ENCODE measurements at regions not wholly inside any gene's neighbourhood (a gene's known extent, or its start where the extent isn't known, plus 50 kb on each side); places are given as distances from the start of the nearest gene placed in this dataset.
A peak's percentile ranks its signal among the peaks of the same experiment; 100 is the strongest.

GRCh38 chrX:39161611-39162255 lies 360.5 kb downstream of the MID1IP1 start:
- intact Hi-C loops (cut with micrococcal nuclease), result loop anchor here (1.0 to 2.0 kb wide), 2 partner anchors 81 to 284 kb away; no protein-coding TSS in a partner anchor
- Mint-ChIP-seq H3K4me3 (peak overlapping the region in 3 of 8 donors; percentile 29 to 62 (median 60)), H3K36me3 (no peaks in the 10 kb centered on the region)

GRCh38 chrX:39162322-39162735 lies 361.1 kb downstream of the MID1IP1 start:
- H3K9me3 Mint-ChIP-seq, result peaks cover 0 to 2% (median 0%) of the 10 kb centered on the region in 8 donors
- H3K4me3 Mint-ChIP-seq, result peak overlapping the region in 5 of 8 donors; percentile 41 to 73 (median 62)
- H3K36me3 Mint-ChIP-seq, result no peaks in the 10 kb centered on the region
- Histone ChIP-seq H3K9me3 (ENCODE audit: control insufficient read depth in 1 of 2, low read length in 2 of 2) (no peaks in the 10 kb centered on the region), H3K36me3 (ENCODE audit: insufficient read depth, low read length) (no peaks in the 10 kb centered on the region), H3K27ac (ENCODE audit: low read depth, low read length) (no peak overlapping the region), H3K4me1 (ENCODE audit: insufficient read depth, low read length) (peaks cover under 1% of the 10 kb centered on the region), H3K27me3 (ENCODE audit: insufficient read depth, low read length) (no peaks in the 10 kb centered on the region), H3K4me3 (ENCODE audit: low read length in 2 of 2) (no peak overlapping the region)
- peak overlapping the region in 1 of 7 donors; percentile 63 for H3K27ac Mint-ChIP-seq
- ChIA-PET POLR2A (ENCODE audit: partially characterized antibody) (interaction anchor here (1.3 kb wide), 1 partner anchor 13 kb away, joined by 3 read pairs; no protein-coding TSS in a partner anchor), CTCF (ENCODE audit: partially characterized antibody) (interaction anchor here (2.9 kb wide), 1 partner anchor 80 kb away, joined by 15 read pairs; no protein-coding TSS in a partner anchor)
- H3K4me1 Mint-ChIP-seq, result peaks cover 4 to 10% (median 6%) of the 10 kb centered on the region in 4 donors
- peaks cover 2 to 4% of the 10 kb centered on the region in 2 donors for H3K27me3 Mint-ChIP-seq
- intact Hi-C loops (cut with micrococcal nuclease), result loop anchor here (1.0 to 2.0 kb wide), 2 partner anchors 80 to 283 kb away; no protein-coding TSS in a partner anchor
- DNase-seq, result peak; percentile 13 to 42 (median 29)

More at GRCh38 chrX:39161611-39162255, 360.5 kb downstream of the MID1IP1 start:
- H3K36me3 ChIP-seq (ENCODE audit: insufficient read depth, low read length), result no peaks in the 10 kb centered on the region
- Mint-ChIP-seq H3K27me3 (peaks cover 2 to 4% of the 10 kb centered on the region in 2 donors), H3K9me3 (peaks cover 0 to 2% (median 0%) of the 10 kb centered on the region in 8 donors), H3K27ac (no peak overlapping the region), H3K4me1 (peaks cover 4 to 10% (median 5%) of the 10 kb centered on the region in 4 donors)
- ChIA-PET POLR2A (ENCODE audit: partially characterized antibody) (interaction anchor here (1.3 kb wide), 1 partner anchor 13 kb away, joined by 3 read pairs; no protein-coding TSS in a partner anchor), CTCF (ENCODE audit: partially characterized antibody) (interaction anchor here (2.9 kb wide), 1 partner anchor 80 kb away, joined by 15 read pairs; no protein-coding TSS in a partner anchor)
- no peak overlapping the region for H3K27ac ChIP-seq (ENCODE audit: low read depth, low read length)
- H3K4me1 ChIP-seq (ENCODE audit: insufficient read depth, low read length), result no peaks in the 10 kb centered on the region
- H3K27me3 ChIP-seq (ENCODE audit: insufficient read depth, low read length), result no peaks in the 10 kb centered on the region
- H3K4me3 ChIP-seq (ENCODE audit: low read length in 2 of 2), result no peak overlapping the region
- no peaks in the 10 kb centered on the region for H3K9me3 ChIP-seq (ENCODE audit: control insufficient read depth in 1 of 2, low read length in 2 of 2)
- no peak for DNase-seq

DNA sequence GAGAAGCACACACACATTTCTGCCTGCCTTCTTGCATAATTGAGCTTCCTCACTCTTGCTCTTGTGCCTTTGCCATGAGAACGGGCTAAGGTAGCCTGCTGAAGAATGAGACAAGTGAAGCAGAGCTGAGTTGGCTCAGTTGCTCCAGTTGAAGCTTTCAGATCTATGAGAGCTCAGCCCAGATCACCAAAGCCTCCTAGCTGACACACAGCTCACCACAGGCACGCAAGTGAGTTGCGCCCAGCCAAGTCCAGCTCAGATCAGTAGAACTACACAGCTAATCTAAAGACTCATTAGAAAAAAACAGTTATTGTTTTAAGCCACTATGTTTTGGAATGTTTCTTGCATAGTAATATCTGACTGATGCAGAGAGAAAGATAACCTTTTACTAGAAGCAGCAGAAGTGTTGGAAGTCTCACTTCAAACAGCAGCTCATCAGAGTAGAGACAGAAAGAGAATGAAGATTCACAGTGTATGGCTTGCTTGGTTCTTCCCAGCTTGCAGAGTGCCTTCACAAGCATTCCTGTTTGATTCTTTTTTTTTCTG lies 362.4 kb downstream of the MID1IP1 start:
- no peak for DNase-seq
- peaks cover 8% of the 10 kb centered on the region for H3K4me1 ChIP-seq (ENCODE audit: insufficient read depth, low read length)
- POLR2A ChIA-PET (ENCODE audit: partially characterized antibody), result interaction anchor here (1.3 kb wide), 1 partner anchor 360 kb away, joined by 4 read pairs; no protein-coding TSS in a partner anchor
- Mint-ChIP-seq H3K27ac (no peak overlapping the region), H3K4me1 (peaks cover 5 to 16% (median 9%) of the 10 kb centered on the region in 4 donors), H3K27me3 (peaks cover 2 to 4% of the 10 kb centered on the region in 2 donors), H3K36me3 (no peaks in the 10 kb centered on the region), H3K9me3 (peaks cover 0 to 2% (median 0%) of the 10 kb centered on the region in 8 donors), H3K4me3 (no peak overlapping the region)
- H3K36me3 ChIP-seq (ENCODE audit: insufficient read depth, low read length), result no peaks in the 10 kb centered on the region
- H3K27me3 ChIP-seq (ENCODE audit: insufficient read depth, low read length), result no peaks in the 10 kb centered on the region
- H3K27ac ChIP-seq (ENCODE audit: low read depth, low read length), result no peak overlapping the region
- H3K4me3 ChIP-seq (ENCODE audit: low read length in 2 of 2), result no peak overlapping the region
- intact Hi-C loops (cut with micrococcal nuclease), result loop anchor here (2.0 kb wide), 1 partner anchor 79 kb away; no protein-coding TSS in a partner anchor
- CTCF ChIA-PET (ENCODE audit: partially characterized antibody), result interaction anchor here (1.2 to 2.9 kb wide), 4 partner anchors 14 to 79 kb away, joined by 3 to 15 read pairs (median 6); no protein-coding TSS in a partner anchor
- H3K9me3 ChIP-seq (ENCODE audit: control insufficient read depth in 1 of 2, low read length in 2 of 2), result no peaks in the 10 kb centered on the region

DNA sequence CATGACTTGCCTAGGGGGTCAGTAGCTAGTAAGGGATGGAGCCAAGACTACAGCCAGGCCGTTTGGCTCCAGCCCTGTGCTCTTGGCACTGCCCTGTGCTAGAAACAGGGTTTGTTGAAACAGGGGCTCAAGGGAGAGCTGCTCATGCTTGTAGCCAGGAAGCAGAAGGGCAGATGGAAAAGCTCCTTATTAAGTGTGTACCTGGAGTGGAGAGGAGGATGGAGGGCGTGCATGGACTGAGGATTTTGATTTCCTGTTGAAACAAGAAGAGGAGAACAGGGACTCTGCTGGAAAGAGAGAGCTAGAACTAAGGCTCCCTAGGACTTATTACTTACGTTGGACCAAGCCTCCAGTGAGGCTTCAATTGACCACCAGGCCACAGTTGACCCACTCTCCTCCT lies 363.0 kb downstream of the MID1IP1 start:
- peaks cover 5 to 16% (median 9%) of the 10 kb centered on the region in 4 donors for H3K4me1 Mint-ChIP-seq
- H3K9me3 ChIP-seq (ENCODE audit: control insufficient read depth in 1 of 2, low read length in 2 of 2), result no peaks in the 10 kb centered on the region
- peaks cover 8% of the 10 kb centered on the region for H3K4me1 ChIP-seq (ENCODE audit: insufficient read depth, low read length)
- no peaks in the 10 kb centered on the region for H3K36me3 Mint-ChIP-seq
- H3K36me3 ChIP-seq (ENCODE audit: insufficient read depth, low read length), result no peaks in the 10 kb centered on the region
- DNase-seq, result no peak
- H3K4me3 ChIP-seq (ENCODE audit: low read length in 2 of 2), result no peak overlapping the region
- peaks cover 0 to 2% (median 0%) of the 10 kb centered on the region in 8 donors for H3K9me3 Mint-ChIP-seq
- ChIA-PET POLR2A (ENCODE audit: partially characterized antibody) (no interaction called here), CTCF (ENCODE audit: partially characterized antibody) (interaction anchor here (1.2 to 2.9 kb wide), 3 partner anchors 14 to 78 kb away, joined by 5 to 15 read pairs (median 6); no protein-coding TSS in a partner anchor)
- intact Hi-C loops (cut with micrococcal nuclease), result no loop called here
- no peaks in the 10 kb centered on the region for H3K27me3 ChIP-seq (ENCODE audit: insufficient read depth, low read length)
- no peak overlapping the region for H3K4me3 Mint-ChIP-seq
- no peak overlapping the region for H3K27ac Mint-ChIP-seq
- no peak overlapping the region for H3K27ac ChIP-seq (ENCODE audit: low read depth, low read length)
- H3K27me3 Mint-ChIP-seq, result peaks cover 2 to 4% of the 10 kb centered on the region in 2 donors

DNA sequence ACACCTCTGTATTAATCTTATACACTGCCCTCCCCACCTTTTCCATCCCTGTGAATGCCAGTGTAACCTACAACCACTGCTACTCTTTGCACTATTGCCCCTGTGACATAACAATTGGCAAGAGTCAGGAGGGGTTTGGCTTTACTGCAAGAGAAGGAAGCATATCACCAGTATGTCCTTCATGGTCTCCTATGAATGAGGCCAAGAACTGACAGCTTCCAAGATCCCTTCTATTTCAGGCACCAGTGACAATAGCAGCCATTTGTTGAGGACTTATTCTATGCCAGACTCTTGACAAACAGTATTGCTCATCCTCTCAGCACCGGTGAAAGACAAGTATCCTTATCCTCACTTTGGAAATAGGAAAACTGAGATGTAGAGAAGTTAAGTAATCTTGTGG lies 363.9 kb downstream of the MID1IP1 start:
- peaks cover 5 to 16% (median 9%) of the 10 kb centered on the region in 4 donors for H3K4me1 Mint-ChIP-seq

DNA sequence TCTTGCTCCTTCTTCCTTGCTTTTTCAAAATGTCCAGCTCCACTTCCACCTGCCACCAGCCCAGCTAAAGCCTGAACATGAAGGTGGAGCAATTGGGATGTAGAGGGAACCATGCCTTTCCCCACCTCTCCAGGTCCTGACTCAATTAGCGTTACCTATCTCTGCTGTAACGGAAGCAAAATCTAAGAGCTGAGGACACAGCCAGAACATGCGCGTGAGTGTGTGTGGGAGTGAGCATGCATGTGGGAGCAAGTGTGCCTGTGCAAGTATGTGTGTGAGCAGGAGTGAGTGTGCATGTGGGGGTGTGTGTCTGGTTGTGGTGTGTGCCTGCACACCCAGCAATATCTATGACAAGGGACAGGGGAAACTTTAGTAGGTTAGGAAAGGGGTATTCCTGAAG lies 364.5 kb downstream of the MID1IP1 start:
- POLR2A ChIA-PET (ENCODE audit: partially characterized antibody), result no interaction called here

More for the DNA sequence above, 363.9 kb downstream of the MID1IP1 start:
- H3K9me3 ChIP-seq (ENCODE audit: control insufficient read depth in 1 of 2, low read length in 2 of 2), result no peaks in the 10 kb centered on the region
- H3K27me3 ChIP-seq (ENCODE audit: insufficient read depth, low read length), result no peaks in the 10 kb centered on the region
- H3K9me3 Mint-ChIP-seq, result peaks cover 0 to 2% (median 0%) of the 10 kb centered on the region in 8 donors
- peaks cover 2 to 4% of the 10 kb centered on the region in 2 donors for H3K27me3 Mint-ChIP-seq
- no peak overlapping the region for H3K27ac ChIP-seq (ENCODE audit: low read depth, low read length)
- H3K27ac Mint-ChIP-seq, result no peak overlapping the region
- intact Hi-C loops (cut with micrococcal nuclease), result no loop called here
- H3K4me1 ChIP-seq (ENCODE audit: insufficient read depth, low read length), result peaks cover 8% of the 10 kb centered on the region
- ChIA-PET CTCF (ENCODE audit: partially characterized antibody) (interaction anchor here (1.3 kb wide), 1 partner anchor 13 kb away, joined by 3 read pairs; no protein-coding TSS in a partner anchor), POLR2A (ENCODE audit: partially characterized antibody) (no interaction called here)
- no peaks in the 10 kb centered on the region for H3K36me3 ChIP-seq (ENCODE audit: insufficient read depth, low read length)
- DNase-seq, result no peak
- H3K4me3 ChIP-seq (ENCODE audit: low read length in 2 of 2), result no peak overlapping the region
- H3K36me3 Mint-ChIP-seq, result no peaks in the 10 kb centered on the region
- H3K4me3 Mint-ChIP-seq, result no peak overlapping the region

GRCh38 chrX:39167791-39168190 lies 366.5 kb downstream of the MID1IP1 start:
- DNase-seq, result no peak
- H3K36me3 ChIP-seq (ENCODE audit: insufficient read depth, low read length), result no peaks in the 10 kb centered on the region
- Mint-ChIP-seq H3K36me3 (no peaks in the 10 kb centered on the region), H3K4me3 (peak overlapping the region in 1 of 8 donors; percentile 26), H3K9me3 (peaks cover 0 to 2% (median 0%) of the 10 kb centered on the region in 8 donors), H3K27ac (peak overlapping the region in 1 of 7 donors; percentile 33), H3K4me1 (peaks cover 4 to 12% (median 8%) of the 10 kb centered on the region in 4 donors), H3K27me3 (peaks cover 2 to 4% of the 10 kb centered on the region in 2 donors)
- ChIA-PET POLR2A (ENCODE audit: partially characterized antibody) (no interaction called here), CTCF (ENCODE audit: partially characterized antibody) (no interaction called here)
- H3K9me3 ChIP-seq (ENCODE audit: control insufficient read depth in 1 of 2, low read length in 2 of 2), result no peaks in the 10 kb centered on the region
- peaks cover 8% of the 10 kb centered on the region for H3K4me1 ChIP-seq (ENCODE audit: insufficient read depth, low read length)
- no peaks in the 10 kb centered on the region for H3K27me3 ChIP-seq (ENCODE audit: insufficient read depth, low read length)
- H3K27ac ChIP-seq (ENCODE audit: low read depth, low read length), result no peak overlapping the region
- intact Hi-C loops (cut with micrococcal nuclease), result no loop called here
- no peak overlapping the region for H3K4me3 ChIP-seq (ENCODE audit: low read length in 2 of 2)

More for the DNA sequence above, 364.5 kb downstream of the MID1IP1 start:
- peaks cover 5 to 16% (median 9%) of the 10 kb centered on the region in 4 donors for H3K4me1 Mint-ChIP-seq
- no peak for DNase-seq
- H3K36me3 ChIP-seq (ENCODE audit: insufficient read depth, low read length), result no peaks in the 10 kb centered on the region
- no peaks in the 10 kb centered on the region for H3K36me3 Mint-ChIP-seq
- peak overlapping the region in 1 of 7 donors; percentile 69 for H3K27ac Mint-ChIP-seq
- H3K4me3 Mint-ChIP-seq, result no peak overlapping the region
- no peak overlapping the region for H3K27ac ChIP-seq (ENCODE audit: low read depth, low read length)
- no peaks in the 10 kb centered on the region for H3K9me3 ChIP-seq (ENCODE audit: control insufficient read depth in 1 of 2, low read length in 2 of 2)
- CTCF ChIA-PET (ENCODE audit: partially characterized antibody), result interaction anchor here (1.3 kb wide), 1 partner anchor 14 kb away, joined by 3 read pairs; no protein-coding TSS in a partner anchor
- no peak overlapping the region for H3K4me3 ChIP-seq (ENCODE audit: low read length in 2 of 2)
- no peaks in the 10 kb centered on the region for H3K27me3 ChIP-seq (ENCODE audit: insufficient read depth, low read length)
- peaks cover 2 to 4% of the 10 kb centered on the region in 2 donors for H3K27me3 Mint-ChIP-seq
- intact Hi-C loops (cut with micrococcal nuclease), result no loop called here
- H3K4me1 ChIP-seq (ENCODE audit: insufficient read depth, low read length), result peaks cover 8% of the 10 kb centered on the region
- H3K9me3 Mint-ChIP-seq, result peaks cover 0 to 2% (median 0%) of the 10 kb centered on the region in 8 donors

All from CD4-positive, alpha-beta memory T cell (primary cell).